ENCODE measurements at regions not wholly inside any gene's neighbourhood (a gene's known extent, or its start where the extent isn't known, plus 50 kb on each side); places are given as distances from the start of the nearest gene placed in this dataset.

- no peak for DNase-seq (ENCODE audit: low read depth in 2 of 3, low spot score in 2 of 3)
These were observed 164.7 kb upstream of the CCND2 start for GRCh38 chr12:4108803-4109345.

GRCh38 chr12:4107911-4108697 lies 165.5 kb upstream of the CCND2 start:
- no peak for DNase-seq (ENCODE audit: low read depth in 2 of 3, low spot score in 2 of 3)

GRCh38 chr12:4107436-4107878 lies 166.1 kb upstream of the CCND2 start:
- DNase-seq (ENCODE audit: low read depth in 2 of 3, low spot score in 2 of 3): peak in 1 of 3 experiments; percentile 40

- DNase-seq (ENCODE audit: low read depth in 2 of 3, low spot score in 2 of 3): no peak
These were observed 166.9 kb upstream of the CCND2 start for GRCh38 chr12:4106621-4107020.

- DNase-seq (ENCODE audit: low read depth in 2 of 3, low spot score in 2 of 3): no peak
These were observed 168.8 kb upstream of the CCND2 start for GRCh38 chr12:4104722-4105244.

- no peak for DNase-seq (ENCODE audit: low read depth in 2 of 3, low spot score in 2 of 3)
These were observed 174.3 kb upstream of the CCND2 start for GRCh38 chr12:4099276-4099675.

GRCh38 chr12:4091016-4091743 lies 182.4 kb upstream of the CCND2 start:
- no peak for DNase-seq (ENCODE audit: low read depth in 2 of 3, low spot score in 2 of 3)

GRCh38 chr12:4089956-4090355 lies 183.6 kb upstream of the CCND2 start:
- no peak for DNase-seq (ENCODE audit: low read depth in 2 of 3, low spot score in 2 of 3)

GRCh38 chr12:4089121-4089606 lies 184.4 kb upstream of the CCND2 start:
- DNase-seq (ENCODE audit: low read depth in 2 of 3, low spot score in 2 of 3): no peak

GRCh38 chr12:4088451-4088850 lies 185.1 kb upstream of the CCND2 start:
- DNase-seq (ENCODE audit: low read depth in 2 of 3, low spot score in 2 of 3): no peak

- DNase-seq (ENCODE audit: low read depth in 2 of 3, low spot score in 2 of 3): no peak
These were observed 187.1 kb upstream of the CCND2 start for GRCh38 chr12:4086481-4086880.

- DNase-seq (ENCODE audit: low read depth in 2 of 3, low spot score in 2 of 3): no peak
These were observed 189.0 kb upstream of the CCND2 start for GRCh38 chr12:4084573-4084972.

- DNase-seq (ENCODE audit: low read depth in 2 of 3, low spot score in 2 of 3): no peak
These were observed 190.7 kb upstream of the CCND2 start for GRCh38 chr12:4082809-4083403.

- no peak for DNase-seq (ENCODE audit: low read depth in 2 of 3, low spot score in 2 of 3)
These were observed 193.3 kb upstream of the CCND2 start for GRCh38 chr12:4080213-4080612.

- no peak for DNase-seq (ENCODE audit: low read depth in 2 of 3, low spot score in 2 of 3)
These were observed 199.4 kb upstream of the CCND2 start for GRCh38 chr12:4074129-4074528.

GRCh38 chr12:4069670-4070010 lies 196.4 kb upstream of the PARP11 start:
- no peak for DNase-seq (ENCODE audit: low read depth in 2 of 3, low spot score in 2 of 3)

GRCh38 chr12:4068981-4069669 lies 195.9 kb upstream of the PARP11 start:
- DNase-seq (ENCODE audit: low read depth in 2 of 3, low spot score in 2 of 3): no peak

- no peak for DNase-seq (ENCODE audit: low read depth in 2 of 3, low spot score in 2 of 3)
These were observed 190.8 kb upstream of the PARP11 start for GRCh38 chr12:4064008-4064407.

GRCh38 chr12:4059898-4060568 lies 186.8 kb upstream of the PARP11 start:
- no peak for DNase-seq (ENCODE audit: low read depth in 2 of 3, low spot score in 2 of 3)

All from activated CD8-positive, alpha-beta memory T cell treated with anti-CD3 and anti-CD28 coated beads for 48 hours (primary cell).